HG03469 (cell line): ENCODE measurements at regions not wholly inside any gene's neighbourhood (a gene's known extent, or its start where the extent isn't known, plus 50 kb on each side); places are given as distances from the start of the nearest gene placed in this dataset.
A peak's percentile ranks its signal among the peaks of the same experiment; 100 is the strongest.
"Not testable (repeated sequence)": the region's sequence is repeated elsewhere in the genome, so short reads cannot be mapped to it uniquely, and the experiment has no call there.

Experiments
- ATAC-seq: cut with Tn5 transposase; IDR thresholded peaks from one replicate; pipeline ENCODE4 v1.9.1; 2021; ENCODE audit warnings: mild to moderate bottlenecking, moderate library complexity, moderate number of reproducible peaks; ENCODE audit not compliant: unreplicated experiment

- ATAC-seq: no peak
Measured at GRCh38 chr1:103353391-103353790, 172.1 kb upstream of the RNPC3 start.

- ATAC-seq: no peak
Measured at GRCh38 chr1:103348136-103348535, 177.4 kb upstream of the RNPC3 start.

- no peak for ATAC-seq
Measured at GRCh38 chr1:103344930-103345329, 180.6 kb upstream of the RNPC3 start.

GRCh38 chr1:103341377-103341880 lies 184.1 kb upstream of the RNPC3 start:
- ATAC-seq: peak; percentile 37

GRCh38 chr1:103337779-103338178 lies 187.7 kb upstream of the RNPC3 start:
- ATAC-seq: no peak

GRCh38 chr1:103336408-103336807 lies 189.1 kb upstream of the RNPC3 start:
- ATAC-seq: no peak

- peak; percentile 82 for ATAC-seq
Measured at GRCh38 chr1:103333141-103333540, 192.4 kb upstream of the RNPC3 start.

- ATAC-seq: no peak
Measured at GRCh38 chr1:103327054-103327719, 198.3 kb upstream of the RNPC3 start.

- ATAC-seq: no peak
Measured at GRCh38 chr1:103326595-103326994, 198.9 kb upstream of the RNPC3 start.

GRCh38 chr1:103309786-103310185 lies 201.5 kb upstream of the COL11A1 start:
- no peak for ATAC-seq

- no peak for ATAC-seq
Measured at GRCh38 chr1:103307751-103308150, 199.4 kb upstream of the COL11A1 start.

- ATAC-seq: no peak
Measured at GRCh38 chr1:103283841-103284669, 175.7 kb upstream of the COL11A1 start.

GRCh38 chr1:103283371-103283770 lies 175.0 kb upstream of the COL11A1 start:
- ATAC-seq: no peak

- no peak for ATAC-seq
Measured at GRCh38 chr1:103275725-103276124, 167.4 kb upstream of the COL11A1 start.

- no peak for ATAC-seq
Measured at GRCh38 chr1:103274886-103275285, 166.6 kb upstream of the COL11A1 start.

- ATAC-seq: no peak
Measured at GRCh38 chr1:103273106-103273505, 164.8 kb upstream of the COL11A1 start.

GRCh38 chr1:103271471-103271870 lies 163.1 kb upstream of the COL11A1 start:
- not testable (repeated sequence) for ATAC-seq

- ATAC-seq: no peak
Measured at GRCh38 chr1:103267893-103268292, 159.6 kb upstream of the COL11A1 start.

- no peak for ATAC-seq
Measured at GRCh38 chr1:103267266-103267665, 158.9 kb upstream of the COL11A1 start.

- no peak for ATAC-seq
Measured at GRCh38 chr1:103266036-103266435, 157.7 kb upstream of the COL11A1 start.

GRCh38 chr1:103265551-103265950 lies 157.2 kb upstream of the COL11A1 start:
- no peak for ATAC-seq

- no peak for ATAC-seq
Measured at GRCh38 chr1:103259982-103260381, 151.7 kb upstream of the COL11A1 start.
